ENCODE measurements at regions not wholly inside any gene's neighbourhood (a gene's known extent, or its start where the extent isn't known, plus 50 kb on each side); places are given as distances from the start of the nearest gene placed in this dataset.
"Not testable (repeated sequence)": the region's sequence is repeated elsewhere in the genome, so short reads cannot be mapped to it uniquely, and the experiment has no call there.

GRCh38 chr2:51894584-51894983 lies 862.7 kb upstream of the NRXN1 start:
- not testable (repeated sequence) for TF ChIP-seq POLR2A, CTCF (IDR thresholded peaks at IDR 0.05)

All from suprapubic skin (tissue), 3 donors.